ENCODE measurements at regions not wholly inside any gene's neighbourhood (a gene's known extent, or its start where the extent isn't known, plus 50 kb on each side); places are given as distances from the start of the nearest gene placed in this dataset.
"Not testable (repeated sequence)": the region's sequence is repeated elsewhere in the genome, so short reads cannot be mapped to it uniquely, and the experiment has no call there.

- no peak for DNase-seq (ENCODE audit: low read depth)
Observed at GRCh38 chr3:6709178-6709577, 151.7 kb upstream of the GRM7 start.

- no peak for DNase-seq (ENCODE audit: low read depth)
Observed at GRCh38 chr3:6714962-6715361, 146.0 kb upstream of the GRM7 start.

DNA sequence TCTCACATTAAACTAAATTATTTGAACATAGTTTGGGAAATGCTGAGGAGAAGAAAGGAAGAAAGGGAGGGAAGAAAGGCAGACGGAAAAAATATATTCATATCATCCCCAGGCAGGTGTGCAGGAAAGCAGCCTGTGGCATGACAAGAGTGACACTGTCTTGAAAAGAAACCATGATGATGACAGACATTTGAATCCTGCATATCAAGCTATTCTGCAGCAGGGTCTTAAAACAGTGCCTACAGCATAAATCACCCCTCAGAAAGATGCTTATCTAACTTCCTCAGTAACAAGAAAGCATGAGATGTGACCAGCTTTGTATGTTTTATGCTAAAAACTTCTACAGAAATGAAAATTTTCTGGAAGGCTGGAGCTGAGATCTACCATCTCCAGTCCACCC is 144.5 kb upstream of the GRM7 start:
- no peak for DNase-seq (ENCODE audit: low read depth)

GRCh38 chr3:6717026-6717943 is 143.6 kb upstream of the GRM7 start:
- DNase-seq (ENCODE audit: low read depth) = no peak

DNA sequence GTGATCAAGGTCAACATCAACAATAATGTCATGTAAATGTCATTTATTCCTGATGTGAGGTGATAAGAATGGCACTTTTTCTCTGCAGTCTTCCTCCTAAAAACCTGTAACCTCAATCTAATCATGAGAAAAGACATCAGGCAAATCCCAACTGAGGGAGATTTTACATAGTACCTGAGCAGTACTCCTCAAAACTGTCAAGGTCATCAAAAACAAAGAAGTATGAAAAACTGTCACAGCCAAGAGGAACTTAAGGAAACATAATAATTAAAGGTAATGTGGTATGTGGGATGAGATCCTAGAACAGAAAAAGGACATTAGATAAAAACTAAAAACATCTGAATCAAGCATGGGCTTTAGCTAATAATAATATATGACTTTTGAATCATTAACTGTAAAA is 140.9 kb upstream of the GRM7 start:
- DNase-seq (ENCODE audit: low read depth) = no peak

- no peak for DNase-seq (ENCODE audit: low read depth)
Observed at GRCh38 chr3:6721491-6721890, 139.4 kb upstream of the GRM7 start.

DNA sequence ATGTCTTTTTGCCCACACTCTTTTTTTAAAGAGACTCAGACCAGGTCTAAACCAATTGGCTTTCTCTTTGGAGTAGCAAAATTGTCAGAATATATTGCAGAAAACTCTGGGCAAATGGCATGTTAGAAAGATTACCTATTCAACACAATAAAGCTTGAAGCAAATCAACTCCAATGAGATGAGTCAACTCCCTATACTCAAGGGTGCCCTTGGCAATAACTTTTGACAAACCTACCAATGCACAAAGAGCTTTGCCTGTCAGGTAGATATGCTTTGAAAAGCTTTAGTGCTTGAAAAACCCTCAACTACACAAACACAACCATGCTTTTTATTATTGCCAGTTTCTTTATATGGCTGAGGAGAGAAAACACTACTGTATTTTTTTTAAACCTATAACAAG is 137.7 kb upstream of the GRM7 start:
- no peak for DNase-seq (ENCODE audit: low read depth)

- no peak for DNase-seq (ENCODE audit: low read depth)
Observed at GRCh38 chr3:6726811-6727210, 134.1 kb upstream of the GRM7 start.

GRCh38 chr3:6732807-6733206 is 128.1 kb upstream of the GRM7 start:
- DNase-seq (ENCODE audit: low read depth) = no peak

- DNase-seq (ENCODE audit: low read depth) = no peak
Observed at GRCh38 chr3:6733699-6734394, 127.1 kb upstream of the GRM7 start.

DNA sequence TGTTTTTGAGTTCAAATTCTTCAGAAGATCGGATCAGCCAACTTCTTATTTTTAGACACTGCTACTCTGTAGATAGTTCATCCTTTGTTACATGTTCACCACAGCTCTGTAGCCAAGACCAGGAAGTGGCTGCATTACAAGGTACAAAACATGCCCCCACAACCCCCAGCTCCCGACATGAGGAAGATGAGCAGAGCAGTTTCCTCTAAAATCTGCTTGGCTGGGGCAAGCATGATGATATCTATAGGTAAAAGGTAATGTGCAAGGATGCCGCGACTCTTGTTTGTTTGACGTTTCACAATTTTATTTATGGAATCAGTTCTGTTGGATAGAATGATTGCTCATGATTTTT is 126.5 kb upstream of the GRM7 start:
- no peak for DNase-seq (ENCODE audit: low read depth)

- no peak for DNase-seq (ENCODE audit: low read depth)
Observed at GRCh38 chr3:6736836-6737629, 123.9 kb upstream of the GRM7 start.

DNA sequence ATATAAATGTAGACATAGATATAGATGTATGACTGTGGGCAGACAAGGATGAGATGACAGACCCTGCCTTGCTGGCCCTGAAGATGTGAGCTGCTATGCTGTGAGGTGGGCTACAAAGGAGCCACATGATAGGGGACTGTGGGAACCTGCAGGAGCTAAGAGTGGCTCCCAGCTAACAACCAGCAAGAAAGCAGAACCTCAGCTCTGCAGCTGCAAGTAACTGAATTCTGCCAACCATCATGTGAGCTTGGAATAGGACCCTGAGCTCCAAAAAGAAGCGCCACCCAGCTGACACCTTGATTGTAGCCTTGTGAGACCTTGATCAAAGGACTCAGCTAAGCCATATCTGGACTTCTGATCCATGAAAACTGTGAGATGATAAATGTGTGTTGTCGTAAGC is 123.3 kb upstream of the GRM7 start:
- no peak for DNase-seq (ENCODE audit: low read depth)

DNA sequence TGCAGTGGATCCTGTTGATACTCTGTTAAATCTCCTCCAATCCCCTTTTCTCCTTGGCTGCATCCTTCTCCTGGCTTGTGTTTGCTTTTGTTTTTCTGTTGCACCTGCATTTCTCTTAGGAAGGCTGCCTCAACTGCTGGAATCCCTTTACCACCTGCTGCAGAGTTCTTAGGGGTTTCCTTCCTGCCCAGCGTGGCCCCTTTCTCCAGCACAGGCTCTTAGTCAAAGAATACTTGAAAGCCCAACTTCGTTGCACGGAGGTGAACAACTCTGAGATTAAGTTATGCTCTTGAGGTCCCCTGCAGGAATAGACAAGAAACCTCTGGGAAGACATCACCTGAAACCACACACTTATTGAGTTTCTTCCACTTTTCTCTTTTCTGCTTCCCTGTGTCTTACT is 121.6 kb upstream of the GRM7 start:
- DNase-seq (ENCODE audit: low read depth) = no peak

DNA sequence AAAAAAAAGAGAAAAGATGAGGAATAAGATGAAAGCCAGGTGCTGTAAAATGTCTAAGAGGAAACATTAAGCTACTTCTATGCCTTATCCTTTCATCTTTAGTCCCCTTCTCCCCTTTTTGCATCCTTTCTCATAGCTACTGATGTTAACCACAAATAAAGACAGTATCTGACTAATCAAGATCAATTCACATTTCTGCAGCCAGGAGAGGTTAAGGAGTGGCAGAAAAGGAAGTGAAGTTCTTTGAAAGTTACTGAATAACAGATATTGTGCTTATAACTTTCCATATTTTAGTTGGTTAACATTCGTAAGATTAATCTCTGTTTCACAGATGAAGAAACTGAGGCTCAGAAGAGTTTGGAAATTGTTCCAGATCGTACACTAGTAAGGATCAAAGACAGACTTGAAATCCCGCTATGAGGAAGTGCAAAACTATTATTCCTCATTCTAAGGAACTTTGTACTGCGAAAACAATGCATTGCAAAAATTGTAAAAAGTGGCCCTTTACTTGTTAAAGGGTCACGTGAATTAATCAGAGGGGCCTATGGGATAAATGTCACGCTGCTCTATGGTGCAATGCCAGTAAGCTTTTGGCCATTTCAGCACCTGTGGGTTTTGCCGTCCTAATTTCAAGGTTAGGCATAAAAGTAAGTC is 117.7 kb upstream of the GRM7 start:
- no peak for DNase-seq (ENCODE audit: low read depth)

- DNase-seq (ENCODE audit: low read depth) = no peak
Observed at GRCh38 chr3:6746443-6746842, 114.5 kb upstream of the GRM7 start.

GRCh38 chr3:6747017-6747416 is 113.9 kb upstream of the GRM7 start:
- no peak for DNase-seq (ENCODE audit: low read depth)

DNA sequence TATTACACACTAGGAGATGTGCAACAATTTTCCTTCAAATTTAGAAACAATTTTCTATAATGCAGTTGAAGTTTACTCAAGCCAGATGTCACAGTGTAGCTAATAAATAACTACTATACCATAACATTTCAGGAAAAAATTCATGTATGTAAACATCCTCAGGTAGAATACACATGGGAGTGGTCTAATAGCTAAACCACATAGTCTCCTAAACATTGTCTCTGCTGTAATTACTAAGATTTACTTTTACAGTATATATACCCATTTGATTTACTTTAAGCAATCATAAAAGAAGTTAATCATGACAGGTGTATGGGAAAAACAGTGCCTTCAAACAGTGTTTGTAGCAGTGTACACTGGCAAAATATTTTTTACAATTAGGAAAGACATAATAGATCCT is 110.1 kb upstream of the GRM7 start:
- DNase-seq (ENCODE audit: low read depth) = no peak

DNA sequence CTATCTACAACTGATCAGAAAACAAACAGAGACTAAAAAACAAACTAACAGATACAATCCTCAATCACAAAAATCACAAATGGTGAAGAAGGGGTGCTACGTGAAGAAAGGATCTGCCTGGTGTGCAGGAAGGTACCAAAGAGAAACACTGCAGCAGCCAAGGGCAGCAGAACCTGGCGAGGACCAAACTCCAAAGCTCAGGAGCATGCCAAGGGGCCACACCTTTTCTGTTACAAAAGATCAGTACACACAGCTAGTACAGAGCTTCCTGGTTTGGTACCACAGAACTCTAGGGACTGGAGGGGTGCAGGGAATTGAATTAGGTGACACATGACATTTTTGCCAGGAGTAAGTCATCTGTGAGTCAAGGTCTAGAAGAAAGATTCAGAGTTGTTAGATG is 107.4 kb upstream of the GRM7 start:
- DNase-seq (ENCODE audit: low read depth) = no peak

GRCh38 chr3:6769532-6770396 is 91.2 kb upstream of the GRM7 start:
- not testable (repeated sequence) for DNase-seq (ENCODE audit: low read depth)

DNA sequence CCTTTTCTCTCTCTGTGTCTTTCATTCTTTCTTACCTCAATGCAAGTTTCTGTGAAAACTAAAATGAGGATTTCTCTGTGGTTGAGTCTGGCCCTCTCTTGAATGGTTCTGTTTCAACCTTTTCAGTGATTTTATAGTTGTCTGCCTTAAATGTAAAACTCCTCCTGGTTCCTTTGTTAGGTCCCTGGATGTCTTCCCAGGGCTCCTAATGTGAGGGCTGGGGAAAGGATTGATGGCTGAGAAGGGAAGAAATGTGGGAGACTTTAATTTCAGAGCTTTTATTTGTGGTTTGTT is 90.6 kb upstream of the GRM7 start:
- no peak for DNase-seq (ENCODE audit: low read depth)

DNA sequence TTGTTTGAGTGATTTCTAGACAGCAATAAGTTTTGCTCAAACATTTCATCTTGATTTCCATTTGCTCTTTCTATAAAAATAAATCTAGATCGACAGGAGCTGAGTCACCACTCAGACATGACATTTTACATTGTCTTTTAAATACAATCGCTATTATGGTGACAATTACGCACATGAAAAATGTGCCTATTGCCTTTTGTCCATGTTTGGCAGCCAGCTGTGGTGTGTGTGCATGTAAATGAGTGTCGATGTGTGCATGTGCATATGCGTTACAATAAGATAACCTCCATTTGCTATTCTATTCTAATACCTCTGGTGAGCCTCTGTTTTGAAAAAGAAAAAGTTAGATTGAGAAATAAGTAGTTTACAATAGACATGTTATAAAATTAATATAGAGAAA is 89.7 kb upstream of the GRM7 start:
- no peak for DNase-seq (ENCODE audit: low read depth)

All from non-pigmented ciliary epithelial cell (primary cell).